ENCODE measurements at regions not wholly inside any gene's neighbourhood (a gene's known extent, or its start where the extent isn't known, plus 50 kb on each side); places are given as distances from the start of the nearest gene placed in this dataset.

DNA sequence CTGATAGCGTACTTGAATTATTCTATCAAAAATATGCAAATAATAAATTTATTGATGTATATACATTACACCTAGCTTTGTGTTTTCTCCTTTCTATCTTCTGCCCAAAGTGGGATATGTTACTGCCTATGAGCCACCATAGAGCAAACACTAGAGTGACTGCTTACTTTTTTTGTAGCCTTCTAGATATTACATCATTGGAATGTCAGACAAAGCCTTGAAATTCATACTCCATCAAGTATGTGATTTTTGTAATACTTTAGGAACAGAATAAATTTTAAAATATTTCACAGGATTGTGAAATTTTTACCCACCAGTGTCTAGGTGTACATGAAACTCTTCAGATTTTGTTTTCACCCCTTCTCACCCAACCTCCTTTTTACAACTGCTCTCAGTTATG is 787.6 kb downstream of the USP25 start:
- DNase-seq = no peak

DNA sequence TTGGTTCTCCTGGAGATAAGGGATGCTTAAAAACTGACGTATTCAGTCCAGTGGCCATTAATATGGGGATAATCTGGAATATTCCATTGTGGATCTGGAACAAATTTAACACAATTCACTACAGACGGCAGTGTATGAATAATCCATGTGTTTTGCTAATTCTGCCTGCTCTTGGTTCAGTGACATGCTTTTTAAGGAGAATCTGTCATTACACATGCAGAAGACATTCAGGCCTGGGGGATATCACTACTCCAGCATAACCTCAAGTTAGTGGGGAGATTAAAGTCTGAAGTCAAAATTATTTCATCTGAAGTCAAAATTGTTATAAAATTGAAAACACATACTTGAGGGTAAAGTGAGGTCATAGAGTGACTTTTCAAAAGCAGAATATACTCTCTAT is 789.3 kb downstream of the USP25 start:
- DNase-seq = no peak

DNA sequence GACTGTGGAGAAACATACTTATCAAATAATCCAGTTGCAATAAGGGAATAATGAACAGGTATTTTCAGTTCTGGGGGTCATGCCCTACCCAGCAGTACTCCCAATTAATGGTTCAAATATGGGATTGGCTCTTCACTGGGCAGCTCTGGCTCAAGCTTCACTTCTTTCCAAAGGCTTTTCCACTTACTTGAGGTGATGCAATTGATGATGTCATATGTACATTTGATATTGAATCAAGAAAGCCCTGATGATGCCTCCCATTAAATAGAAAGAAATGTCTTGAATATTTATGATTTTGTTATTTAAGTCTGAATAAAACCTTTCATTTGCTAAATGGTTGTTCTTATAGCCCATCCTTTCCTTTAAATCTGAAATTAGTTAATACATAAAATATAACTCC is 789.9 kb downstream of the USP25 start:
- no peak for DNase-seq

- DNase-seq = no peak
Observed at GRCh38 chr21:16522548-16522947, 792.8 kb downstream of the USP25 start.

GRCh38 chr21:16530656-16531055 is 800.9 kb downstream of the USP25 start:
- no peak for DNase-seq

GRCh38 chr21:16532840-16533239 is 803.1 kb downstream of the USP25 start:
- no peak for DNase-seq

GRCh38 chr21:16533692-16534407 is 804.1 kb downstream of the USP25 start:
- DNase-seq = no peak

GRCh38 chr21:16534408-16535101 is 804.8 kb downstream of the USP25 start:
- DNase-seq = no peak

DNA sequence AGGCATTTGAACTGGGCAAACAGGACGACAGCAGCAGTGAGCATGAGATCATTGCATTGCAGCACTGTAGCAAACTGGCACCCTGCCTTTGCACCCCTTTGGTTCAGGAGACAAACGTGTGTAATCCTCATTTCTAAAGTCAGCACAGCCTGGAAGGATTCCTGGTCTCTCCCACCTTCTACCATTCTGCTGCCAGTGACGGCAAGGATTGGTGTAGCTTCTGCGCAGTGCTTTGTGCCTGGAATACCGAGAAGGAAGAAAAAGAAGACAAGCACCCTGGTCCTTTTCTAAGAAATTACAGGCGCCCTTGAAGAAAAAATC is 805.3 kb downstream of the USP25 start:
- no peak for DNase-seq

- no peak for DNase-seq
Observed at GRCh38 chr21:16535626-16536025, 805.8 kb downstream of the USP25 start.

DNA sequence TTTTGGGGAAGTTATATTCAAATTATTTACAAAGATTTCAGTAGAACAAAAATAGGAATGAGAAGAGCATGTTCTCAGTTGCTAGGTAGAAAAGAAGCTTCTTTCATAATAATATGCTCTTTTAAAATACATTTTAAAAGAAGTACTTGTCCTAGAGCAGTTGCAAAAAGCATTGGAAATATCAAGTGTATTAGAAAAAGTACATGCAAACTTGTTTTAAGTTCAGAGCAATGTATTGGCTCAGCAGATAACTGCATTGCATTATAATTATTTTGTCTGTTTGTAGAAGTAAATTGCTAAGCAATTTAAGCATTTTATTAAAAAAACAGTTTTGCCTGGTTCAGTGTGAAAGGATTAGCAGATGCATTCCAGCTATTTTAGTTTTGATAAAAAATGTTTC is 806.4 kb downstream of the USP25 start:
- no peak for DNase-seq

DNA sequence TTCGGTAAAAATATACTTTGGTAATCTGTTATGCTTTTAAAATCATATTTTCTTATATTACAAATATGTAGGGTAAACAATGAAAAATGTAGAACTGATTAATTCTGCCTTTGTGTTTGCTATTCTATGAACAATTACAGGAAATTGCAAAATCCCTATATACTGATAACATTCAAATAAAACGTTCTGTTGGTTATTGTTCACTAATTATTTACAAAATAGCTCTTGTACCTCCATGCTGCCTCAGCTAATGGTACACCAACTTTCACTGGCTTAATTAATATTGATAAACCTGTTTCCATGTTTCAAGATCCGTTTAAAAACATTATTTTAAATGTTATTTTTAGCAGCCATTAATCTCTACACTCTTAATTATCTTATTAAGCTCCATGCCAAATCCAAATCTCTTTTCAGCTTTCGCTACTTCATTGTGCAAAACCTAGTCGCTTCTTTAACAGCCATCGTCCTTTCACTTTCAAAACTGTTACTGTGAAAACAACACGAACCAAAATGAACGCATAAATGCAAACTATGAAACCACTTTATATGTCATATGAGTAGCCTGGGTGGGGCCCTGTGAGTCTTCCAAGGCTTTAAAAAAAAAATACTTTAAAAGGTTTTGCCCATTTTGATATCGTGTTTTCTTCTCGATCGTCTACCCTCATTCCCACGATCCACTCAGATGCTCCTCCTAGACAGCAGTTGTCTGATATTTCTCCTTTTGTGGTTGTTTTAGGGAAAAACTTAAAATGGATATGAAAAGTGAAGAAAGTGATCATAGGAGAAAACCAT is 807.1 kb downstream of the USP25 start:
- DNase-seq = no peak

- no peak for DNase-seq
Observed at GRCh38 chr21:16537501-16537900, 807.7 kb downstream of the USP25 start.

DNA sequence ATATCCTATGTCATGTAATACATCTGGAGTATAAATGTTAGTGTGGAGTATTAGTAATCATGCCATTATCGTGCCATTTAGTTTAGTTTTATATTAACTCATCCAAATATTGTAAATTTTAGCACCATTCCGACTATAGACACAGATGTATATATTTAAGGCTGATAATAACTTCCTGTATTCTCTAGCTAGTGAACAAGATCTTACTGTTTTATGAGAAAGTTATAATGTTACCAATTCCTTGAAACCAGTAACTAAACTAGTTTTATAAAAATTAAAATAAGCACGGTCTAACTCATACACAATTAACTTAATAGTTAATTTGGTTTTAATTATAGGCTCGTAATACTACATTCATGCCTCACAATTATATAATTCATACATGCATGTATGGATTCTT is 808.6 kb downstream of the USP25 start:
- DNase-seq = no peak

DNA sequence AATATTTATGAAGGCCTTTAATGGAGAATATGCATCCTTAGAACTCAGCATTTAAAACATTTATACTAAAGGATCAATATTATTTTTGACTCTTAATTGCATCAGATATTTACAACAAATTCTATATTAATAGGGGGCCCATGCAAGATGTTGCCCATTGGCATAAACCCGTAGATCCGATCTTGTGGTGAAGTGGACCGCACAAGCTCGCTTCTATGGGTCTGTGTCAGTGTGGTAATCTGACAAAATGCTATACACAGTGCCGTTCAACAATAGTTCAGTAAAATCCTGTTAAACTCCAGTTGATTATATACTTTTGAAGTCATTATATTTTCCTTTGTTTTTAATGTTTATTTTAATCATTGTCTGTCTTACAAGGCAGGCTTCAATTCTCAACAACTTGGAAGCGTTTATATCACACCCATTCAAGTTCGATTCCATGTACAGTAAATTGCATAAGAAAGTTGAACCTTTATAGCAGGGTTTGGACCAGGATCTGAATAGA is 809.2 kb downstream of the USP25 start:
- no peak for DNase-seq

GRCh38 chr21:16540966-16541727 is 811.4 kb downstream of the USP25 start:
- no peak for DNase-seq

DNA sequence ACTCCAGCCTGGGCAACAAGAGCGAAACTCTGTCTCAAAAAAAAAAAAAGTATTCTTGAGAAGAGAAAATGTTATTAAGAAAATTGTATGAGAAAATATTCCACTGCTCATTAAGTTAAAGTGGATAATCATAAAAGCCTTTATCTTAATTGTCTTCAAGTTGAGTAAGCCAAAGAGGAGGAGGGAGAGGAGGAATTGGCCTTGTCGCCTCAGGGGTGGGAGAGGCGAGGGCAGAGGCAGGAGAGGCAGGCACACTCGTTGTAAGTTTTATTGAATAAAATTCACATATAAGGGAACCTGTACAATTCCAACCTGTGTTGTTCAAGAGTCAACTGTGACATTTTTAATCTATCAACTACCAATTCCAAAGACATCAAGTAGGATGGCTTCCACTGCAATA is 820.3 kb downstream of the USP25 start:
- no peak for DNase-seq

- DNase-seq = no peak
Observed at GRCh38 chr21:16550917-16551741, 821.3 kb downstream of the USP25 start.

DNA sequence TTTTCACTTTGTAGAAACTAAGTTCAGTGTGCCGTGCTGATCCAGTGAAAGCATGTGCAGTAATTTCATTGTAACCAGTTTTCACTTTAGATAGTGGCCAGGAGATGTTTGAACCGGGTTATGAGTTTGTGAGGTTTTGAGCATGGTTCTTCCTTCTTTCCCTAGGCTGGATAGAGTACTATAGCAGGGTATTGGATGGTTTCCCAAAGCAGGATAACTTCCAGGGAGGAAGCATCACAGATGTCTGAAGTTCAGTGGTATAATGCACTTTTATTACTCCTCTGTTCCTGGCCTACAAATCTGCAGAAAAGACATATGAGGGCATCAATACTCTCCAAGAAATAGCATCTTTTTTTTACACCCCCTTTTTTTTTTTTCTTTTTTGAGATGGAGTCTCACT is 823.1 kb downstream of the USP25 start:
- DNase-seq = no peak

GRCh38 chr21:16554503-16554902 is 824.7 kb downstream of the USP25 start:
- DNase-seq = no peak

- no peak for DNase-seq
Observed at GRCh38 chr21:16563116-16563515, 833.3 kb downstream of the USP25 start.

GRCh38 chr21:16563795-16564194 is 834.0 kb downstream of the USP25 start:
- DNase-seq = no peak

All from activated gamma-delta T cell treated with Interleukin-2 at 50 U/mL for 16 hours (primary cell).